ENCODE measurements at regions not wholly inside any gene's neighbourhood (a gene's known extent, or its start where the extent isn't known, plus 50 kb on each side); places are given as distances from the start of the nearest gene placed in this dataset.
"Not testable (repeated sequence)": the region's sequence is repeated elsewhere in the genome, so short reads cannot be mapped to it uniquely, and the experiment has no call there.

DNA sequence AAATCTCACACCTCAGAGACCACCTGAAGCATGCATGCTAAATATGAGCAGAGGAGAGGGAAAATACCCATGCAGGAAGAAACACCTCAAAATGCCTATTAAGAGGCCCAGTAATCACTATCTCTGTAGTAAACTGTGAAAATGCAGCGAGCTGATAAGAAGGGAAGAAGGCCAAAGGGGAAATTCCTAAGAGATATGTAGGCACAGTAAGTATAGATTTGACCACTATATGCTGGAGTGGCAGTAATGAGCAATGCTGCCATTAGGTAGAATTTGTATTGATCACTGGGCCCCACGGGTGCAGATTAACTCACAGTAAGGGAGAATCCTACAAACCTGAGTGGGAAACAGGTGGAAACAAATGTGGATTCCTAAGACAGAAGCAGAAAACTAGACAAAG lies 1813.1 kb upstream of the RAG2 start:
- ATAC-seq (no peak), DNase-seq (ENCODE audit: missing footprints) (no peak)
- intact Hi-C loops (cut with DNase I): no loop called here

DNA sequence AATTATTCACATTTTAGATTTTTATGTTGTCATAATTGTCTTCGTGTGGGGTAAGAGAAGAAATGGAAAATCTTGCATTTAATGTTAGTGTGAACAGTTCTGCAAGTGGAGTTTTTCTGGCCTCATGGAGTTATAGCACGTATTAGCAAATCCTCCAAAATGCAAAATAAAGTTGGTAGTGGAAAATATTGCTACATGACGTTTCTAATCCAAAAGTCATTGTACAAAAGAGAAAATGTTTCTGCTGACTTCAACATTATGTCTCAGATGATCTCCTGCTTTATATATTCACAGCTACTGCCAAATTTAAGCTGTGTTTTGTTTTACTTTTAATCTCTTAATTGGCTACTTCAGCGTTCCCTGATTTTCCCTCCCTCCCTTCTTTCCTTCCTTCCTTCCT lies 1804.0 kb upstream of the RAG2 start:
- no peak for ATAC-seq
- DNase-seq (ENCODE audit: missing footprints): no peak
- intact Hi-C loops (cut with DNase I): no loop called here

DNA sequence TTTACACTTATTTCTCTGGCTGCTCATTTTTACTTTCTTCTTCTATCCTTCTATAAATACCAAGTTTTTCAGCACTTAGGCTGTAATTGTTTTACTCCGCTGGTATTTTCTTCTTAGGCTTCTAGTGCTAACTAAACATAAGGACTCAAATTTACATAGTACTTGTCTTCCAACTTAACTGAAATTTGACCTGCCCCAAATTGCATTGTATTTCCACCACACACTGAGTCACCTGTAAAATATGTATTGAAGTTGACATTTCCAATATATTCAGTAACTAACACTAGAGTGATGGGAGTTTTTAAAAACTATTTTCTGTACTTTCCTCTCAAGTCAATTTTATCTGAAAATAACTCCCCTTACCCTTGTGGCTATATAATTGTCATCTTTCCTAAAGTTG lies 1794.1 kb upstream of the RAG2 start:
- ATAC-seq (no peak), DNase-seq (ENCODE audit: missing footprints) (no peak)
- intact Hi-C loops (cut with DNase I): no loop called here

DNA sequence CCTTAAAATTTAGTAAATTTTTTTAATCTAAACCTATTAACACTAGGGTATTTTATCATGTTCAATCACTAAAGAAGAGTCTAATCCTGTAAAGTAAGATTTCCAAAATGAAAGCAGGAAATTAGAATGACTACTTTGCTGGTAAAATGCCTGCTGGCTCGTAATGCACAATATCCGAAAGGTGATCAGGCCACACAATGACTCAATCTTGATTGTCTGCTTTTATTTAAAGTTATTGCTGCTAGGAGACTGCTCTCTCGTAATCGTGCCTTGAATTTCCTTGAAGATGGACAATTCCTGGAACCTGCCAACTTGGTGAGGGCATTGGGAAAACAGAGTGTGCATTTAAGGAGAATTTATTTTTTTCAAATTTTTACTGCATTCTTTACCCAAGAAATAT lies 1786.5 kb upstream of the RAG2 start:
- DNase-seq (ENCODE audit: missing footprints): no peak
- no peak for ATAC-seq

DNA sequence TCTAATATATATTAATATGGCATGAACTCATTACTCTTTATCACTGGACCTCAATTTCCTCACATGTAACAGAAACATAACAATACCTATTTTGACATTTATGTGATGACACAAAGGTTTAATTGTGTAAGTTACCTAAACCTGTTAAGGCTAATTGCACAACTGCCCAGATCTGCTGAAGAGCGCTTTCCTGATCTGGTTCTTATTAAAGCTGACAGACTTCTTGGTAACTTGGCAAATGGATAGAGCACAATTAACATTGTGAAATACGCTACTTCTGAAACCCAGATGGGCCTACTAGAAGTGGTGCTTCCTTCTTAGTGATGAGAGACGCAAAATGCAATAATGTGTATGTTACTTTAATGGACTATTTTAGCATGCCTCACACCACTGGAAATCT lies 1767.2 kb upstream of the RAG2 start:
- intact Hi-C loops (cut with DNase I): no loop called here
- ATAC-seq (no peak), DNase-seq (ENCODE audit: missing footprints) (no peak)

More for the DNA sequence above, 1786.5 kb upstream of the RAG2 start:
- intact Hi-C loops (cut with DNase I): no loop called here

DNA sequence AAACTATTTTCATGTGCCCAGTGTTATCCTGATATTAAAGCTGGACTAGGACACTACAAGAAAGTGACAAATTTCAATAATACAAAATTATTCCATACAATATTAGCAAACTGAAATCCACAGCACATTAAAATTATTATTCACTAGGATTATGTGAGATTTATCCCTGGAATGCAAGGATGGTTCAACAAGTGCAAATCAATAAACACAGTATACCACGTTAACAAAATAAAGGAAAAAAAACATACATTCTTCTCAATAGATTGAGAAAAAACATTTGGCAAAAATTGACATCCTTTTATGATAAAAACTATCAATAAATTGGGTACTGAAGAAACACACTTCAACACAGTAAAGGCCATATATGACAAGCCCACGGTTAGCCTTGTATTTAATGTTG lies 1758.2 kb upstream of the RAG2 start:
- no peak for ATAC-seq
- intact Hi-C loops (cut with DNase I): no loop called here
- DNase-seq (ENCODE audit: missing footprints): no peak

DNA sequence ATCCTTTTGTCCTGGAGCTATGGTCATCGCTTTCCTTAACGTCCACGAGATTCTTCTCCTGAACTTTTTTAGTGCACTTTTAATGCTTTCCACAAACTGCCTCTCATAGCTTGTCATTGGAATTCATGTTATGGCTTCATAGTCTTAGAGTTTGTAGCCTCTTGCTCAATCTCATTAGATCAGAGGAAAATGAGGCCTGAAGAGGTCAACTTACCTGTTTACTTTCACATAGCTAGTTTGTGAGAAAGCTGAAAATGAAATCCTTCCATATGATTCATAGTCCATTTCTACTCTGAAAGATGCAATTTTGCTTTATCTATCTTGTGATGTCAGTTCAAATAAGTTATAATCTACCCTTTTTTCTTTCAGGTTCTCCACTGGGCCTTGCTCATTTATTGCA lies 1747.2 kb upstream of the RAG2 start:
- no peak for ATAC-seq
- no peak for DNase-seq (ENCODE audit: missing footprints)
- intact Hi-C loops (cut with DNase I): no loop called here

DNA sequence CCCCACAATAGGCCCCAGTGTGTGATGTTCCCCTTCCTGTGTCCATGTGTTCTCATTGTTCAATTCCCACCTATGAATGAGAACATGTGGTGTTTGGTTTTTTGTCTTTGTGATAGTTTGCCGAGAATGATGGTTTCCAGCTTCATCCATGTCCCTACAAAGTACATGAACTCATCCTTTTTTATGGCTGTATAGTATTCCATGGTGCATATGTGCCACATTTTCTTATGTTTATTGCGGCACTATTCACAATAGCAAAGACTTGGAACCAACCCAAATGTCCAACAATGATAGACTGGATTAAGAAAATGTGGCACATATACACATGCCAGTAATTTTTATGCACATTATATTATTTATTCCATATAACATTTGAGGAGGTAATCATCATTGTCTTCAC lies 1743.6 kb upstream of the RAG2 start:
- DNase-seq (ENCODE audit: missing footprints); ATAC-seq; intact Hi-C loops (cut with DNase I): not testable (repeated sequence)

DNA sequence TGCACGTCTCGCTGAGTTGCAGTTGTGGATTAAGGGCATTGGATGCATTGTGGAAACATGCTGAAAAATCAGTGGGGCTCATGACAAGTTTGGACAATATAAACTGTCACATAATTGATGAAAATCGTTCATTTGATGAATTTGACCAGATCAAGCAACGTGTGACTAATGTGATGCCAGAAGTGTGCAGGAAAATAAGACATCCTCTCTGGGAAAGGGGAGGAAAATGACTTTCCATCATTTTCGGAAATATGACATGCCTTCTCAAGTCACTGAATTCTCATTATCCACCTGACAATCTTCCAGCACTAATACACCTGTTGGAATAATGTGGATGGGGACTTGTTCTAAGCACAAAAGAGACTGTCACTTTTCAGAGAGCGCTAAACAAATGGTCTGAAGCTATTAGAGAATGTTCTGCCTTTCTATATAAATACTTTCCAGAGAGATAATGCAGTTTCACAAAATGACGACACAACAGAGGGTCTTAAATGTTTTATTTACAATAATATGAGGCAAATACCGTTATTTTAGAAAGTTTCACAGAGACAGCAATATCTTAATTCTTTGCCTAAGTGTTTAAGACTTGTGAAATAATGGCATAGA lies 1741.9 kb upstream of the RAG2 start:
- ATAC-seq (no peak), DNase-seq (ENCODE audit: missing footprints) (no peak)
- intact Hi-C loops (cut with DNase I): no loop called here

DNA sequence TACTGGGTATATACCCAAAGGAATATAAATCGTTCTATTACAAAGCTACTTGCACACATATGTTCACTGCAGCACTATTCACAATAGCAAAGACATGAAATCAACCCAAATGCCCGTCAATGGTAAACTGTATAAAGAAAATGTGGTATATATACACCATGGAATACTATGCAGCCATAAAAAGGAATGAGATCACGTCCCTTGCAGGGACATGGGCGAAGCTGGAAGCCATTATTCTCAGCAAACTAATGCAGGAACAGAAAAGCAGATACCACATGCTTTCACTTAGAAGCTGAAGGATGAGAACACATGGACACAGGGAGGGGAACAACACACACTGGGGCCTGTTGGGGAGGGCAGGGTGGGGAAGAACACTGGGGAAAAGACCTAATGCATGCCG lies 1740.0 kb upstream of the RAG2 start:
- ATAC-seq; DNase-seq (ENCODE audit: missing footprints); intact Hi-C loops (cut with DNase I): not testable (repeated sequence)

DNA sequence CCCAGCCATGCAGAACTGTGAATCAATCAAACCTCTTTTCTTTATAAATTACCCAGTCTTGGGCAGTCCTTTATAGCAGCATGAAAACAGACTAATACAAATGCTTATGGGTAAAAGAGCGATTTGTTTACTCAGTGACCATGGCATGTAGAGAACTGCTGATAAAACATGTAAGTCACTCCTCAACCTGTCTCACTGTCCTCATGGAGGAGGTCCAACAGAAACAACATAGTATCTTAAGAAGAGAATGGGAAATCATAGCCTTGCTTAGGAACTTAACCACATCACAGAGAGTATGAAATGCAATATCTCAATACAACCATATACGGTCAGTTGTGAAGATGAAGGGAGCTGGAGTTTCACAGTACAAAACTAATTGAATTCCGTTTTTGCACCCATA lies 1734.0 kb upstream of the RAG2 start:
- DNase-seq (ENCODE audit: missing footprints) (no peak), ATAC-seq (no peak)
- intact Hi-C loops (cut with DNase I): no loop called here

DNA sequence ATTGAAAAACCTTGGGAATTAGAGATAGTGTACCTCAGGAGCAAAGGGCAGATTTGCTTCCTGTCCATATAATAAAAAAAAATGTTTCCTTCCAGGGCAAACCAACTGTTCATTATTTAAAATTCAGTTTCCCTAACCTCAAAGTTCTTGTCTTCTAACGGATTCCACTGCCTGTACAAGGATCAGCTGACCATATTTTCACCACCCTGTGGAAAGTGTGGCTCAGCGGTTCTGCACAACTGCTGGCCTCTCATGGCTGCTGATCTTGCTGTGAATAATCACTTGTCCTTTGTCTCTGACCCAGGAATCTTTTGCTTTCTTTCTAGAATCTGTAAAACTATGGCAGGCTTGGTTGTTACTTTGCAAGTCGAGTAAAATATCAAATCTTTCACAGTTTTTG lies 1732.5 kb upstream of the RAG2 start:
- intact Hi-C loops (cut with DNase I): no loop called here
- no peak for DNase-seq (ENCODE audit: missing footprints)
- ATAC-seq: no peak

DNA sequence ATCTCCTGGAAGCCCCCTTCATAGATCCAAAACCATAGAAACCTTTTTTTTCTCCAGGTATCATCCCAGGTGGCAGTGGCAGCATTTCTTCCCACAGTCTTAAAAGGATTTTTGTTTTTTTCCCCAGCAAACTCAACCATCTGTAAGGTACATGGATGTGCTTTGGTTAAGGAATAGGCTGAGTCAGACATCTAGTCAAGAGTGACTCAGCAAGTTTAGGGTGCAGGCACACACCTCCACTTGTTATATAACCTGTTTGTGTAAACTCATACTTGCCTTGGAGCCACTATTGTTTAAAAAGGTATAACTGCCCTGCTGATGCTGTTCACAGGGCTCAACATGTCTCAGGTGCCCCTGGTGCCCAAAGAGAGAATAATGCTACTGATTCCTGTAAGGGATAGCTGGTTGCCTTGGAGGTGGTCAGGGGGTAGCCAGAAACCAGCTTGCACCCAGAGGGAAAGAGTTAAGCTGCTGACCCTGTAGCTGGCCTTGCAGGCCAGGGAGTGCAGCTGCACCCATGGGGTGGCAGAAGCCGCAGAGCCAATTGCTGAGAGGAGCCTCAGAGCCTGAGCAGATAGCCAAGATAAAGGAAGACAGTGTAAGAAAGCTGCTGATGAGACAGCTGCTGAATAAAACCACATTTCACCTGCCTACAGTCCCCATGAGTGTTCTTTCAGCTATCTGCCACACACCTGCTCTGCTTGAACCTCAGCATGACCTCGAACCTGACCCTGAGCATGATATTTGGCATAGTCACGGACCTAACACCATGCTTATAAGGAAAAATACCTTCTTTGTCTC lies 1726.1 kb upstream of the RAG2 start:
- DNase-seq (ENCODE audit: missing footprints) (no peak), ATAC-seq (no peak)
- intact Hi-C loops (cut with DNase I): no loop called here

DNA sequence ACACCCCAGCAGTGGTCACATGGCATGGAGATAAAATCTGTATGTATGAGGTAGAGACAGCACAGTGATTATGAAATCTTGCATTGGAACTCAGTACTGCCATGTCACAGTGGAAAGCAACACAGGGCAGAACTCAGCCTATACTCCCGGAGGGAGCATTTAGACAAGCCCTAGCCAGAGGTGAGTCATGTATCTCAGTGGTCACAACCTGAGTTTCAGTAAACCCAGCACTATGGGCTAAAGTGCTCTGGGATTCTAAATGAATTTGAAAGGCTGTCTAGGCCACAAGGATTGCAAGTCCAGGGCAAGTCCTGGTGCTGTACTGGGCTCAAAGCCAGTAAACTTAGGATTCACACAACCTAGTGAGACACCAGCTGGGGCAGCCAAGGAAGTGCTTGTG lies 1717.1 kb upstream of the RAG2 start:
- DNase-seq (ENCODE audit: missing footprints) (no peak), ATAC-seq (no peak)
- intact Hi-C loops (cut with DNase I): no loop called here

DNA sequence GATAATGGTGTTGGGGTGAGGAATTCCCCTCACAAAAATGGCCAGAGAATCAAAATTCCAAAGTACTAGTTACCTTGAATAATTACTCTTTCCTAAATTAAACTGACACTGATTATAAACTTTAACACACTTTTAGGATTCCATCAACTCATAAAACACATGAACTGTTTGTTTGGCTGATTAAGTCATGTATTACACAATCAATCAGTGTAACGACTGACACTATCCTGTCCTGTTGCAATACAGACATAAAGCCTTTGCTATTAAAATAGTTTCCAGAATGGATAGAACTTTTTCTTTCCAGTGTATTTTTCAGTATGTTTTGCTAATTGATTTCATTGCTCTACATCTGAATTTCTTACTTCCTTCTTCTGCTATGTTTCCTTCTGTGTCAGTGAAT lies 1709.4 kb upstream of the RAG2 start:
- intact Hi-C loops (cut with DNase I): no loop called here
- ATAC-seq: no peak
- DNase-seq (ENCODE audit: missing footprints): no peak

DNA sequence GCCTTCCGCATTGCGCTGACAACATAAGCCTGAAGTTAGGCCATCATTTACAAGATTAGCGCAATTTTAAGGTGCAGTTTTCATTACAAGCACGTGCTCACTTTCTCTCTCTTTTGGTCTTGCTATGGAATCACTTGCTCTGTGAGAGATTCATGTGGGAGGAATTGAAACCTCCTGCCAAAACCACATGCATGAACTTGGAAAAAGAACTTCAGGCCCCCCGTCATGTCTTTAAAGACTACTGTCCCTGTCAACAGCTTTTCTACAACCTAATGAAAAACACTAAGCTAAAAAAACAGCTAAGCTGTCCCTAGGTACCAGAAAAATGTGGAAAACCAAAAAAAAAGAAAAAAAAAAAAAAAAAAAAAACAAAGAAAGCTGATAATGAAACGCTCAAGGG lies 1707.6 kb upstream of the RAG2 start:
- intact Hi-C loops (cut with DNase I): no loop called here
- ATAC-seq (peak; percentile 50), DNase-seq (ENCODE audit: missing footprints) (no peak)

DNA sequence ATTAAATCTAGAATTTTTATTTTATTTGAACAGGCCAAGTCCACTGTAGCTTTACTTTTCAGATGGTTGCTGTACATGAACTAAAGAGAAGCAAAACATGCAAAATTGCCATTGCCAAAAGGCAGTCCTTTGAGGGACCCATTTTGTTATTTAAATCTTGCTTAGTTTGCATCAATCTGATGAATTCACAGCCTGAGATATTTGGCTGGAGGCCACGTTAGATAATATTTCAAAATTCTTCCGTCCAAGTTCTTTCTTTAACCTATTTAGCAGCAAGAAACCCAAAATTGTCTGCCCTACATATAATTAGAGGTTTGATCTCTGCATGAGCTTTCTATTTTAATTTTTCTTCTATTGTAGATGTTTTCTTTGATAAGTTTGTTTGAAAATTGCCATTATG lies 1706.9 kb upstream of the RAG2 start:
- DNase-seq (ENCODE audit: missing footprints) (no peak), ATAC-seq (no peak)
- intact Hi-C loops (cut with DNase I): no loop called here

DNA sequence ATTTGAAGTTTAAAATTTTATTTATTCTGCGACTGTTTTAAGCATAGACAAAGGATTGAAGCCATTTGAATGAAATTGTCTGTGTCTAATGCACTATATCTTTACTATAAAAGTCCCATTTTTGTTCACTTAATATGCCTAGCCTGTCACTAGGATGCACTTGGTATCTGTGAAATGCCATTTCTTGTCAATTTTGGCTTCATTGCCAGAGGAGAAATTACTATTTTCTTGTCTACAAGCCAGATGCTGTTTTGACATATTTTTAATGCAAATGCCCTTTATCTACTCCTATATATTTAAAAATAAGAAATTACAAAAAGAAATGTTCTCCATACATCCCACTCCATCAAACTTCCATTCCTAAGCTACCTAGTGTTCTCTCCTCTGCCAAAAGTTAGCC lies 1704.5 kb upstream of the RAG2 start:
- DNase-seq (ENCODE audit: missing footprints) (no peak), ATAC-seq (no peak)
- intact Hi-C loops (cut with DNase I): no loop called here

DNA sequence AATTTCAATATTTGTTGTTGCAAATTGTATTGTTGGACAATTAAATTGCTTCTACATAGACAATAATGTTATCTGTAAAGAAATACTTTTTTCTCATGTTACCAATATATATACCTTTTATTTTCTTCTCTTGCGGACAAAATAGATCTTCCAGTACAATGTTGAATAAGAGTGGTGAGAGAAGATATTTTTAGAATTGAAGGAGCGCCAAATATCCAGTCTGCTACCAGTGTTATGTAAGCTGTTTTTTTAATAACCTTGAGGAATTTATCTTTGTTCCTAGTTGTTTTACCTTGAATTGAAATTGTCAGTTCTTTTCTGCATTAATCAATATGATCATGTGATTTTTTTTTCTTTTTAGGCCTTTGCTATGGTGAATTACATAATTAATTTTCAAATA lies 1702.5 kb upstream of the RAG2 start:
- ATAC-seq (no peak), DNase-seq (ENCODE audit: missing footprints) (no peak)
- intact Hi-C loops (cut with DNase I): no loop called here

DNA sequence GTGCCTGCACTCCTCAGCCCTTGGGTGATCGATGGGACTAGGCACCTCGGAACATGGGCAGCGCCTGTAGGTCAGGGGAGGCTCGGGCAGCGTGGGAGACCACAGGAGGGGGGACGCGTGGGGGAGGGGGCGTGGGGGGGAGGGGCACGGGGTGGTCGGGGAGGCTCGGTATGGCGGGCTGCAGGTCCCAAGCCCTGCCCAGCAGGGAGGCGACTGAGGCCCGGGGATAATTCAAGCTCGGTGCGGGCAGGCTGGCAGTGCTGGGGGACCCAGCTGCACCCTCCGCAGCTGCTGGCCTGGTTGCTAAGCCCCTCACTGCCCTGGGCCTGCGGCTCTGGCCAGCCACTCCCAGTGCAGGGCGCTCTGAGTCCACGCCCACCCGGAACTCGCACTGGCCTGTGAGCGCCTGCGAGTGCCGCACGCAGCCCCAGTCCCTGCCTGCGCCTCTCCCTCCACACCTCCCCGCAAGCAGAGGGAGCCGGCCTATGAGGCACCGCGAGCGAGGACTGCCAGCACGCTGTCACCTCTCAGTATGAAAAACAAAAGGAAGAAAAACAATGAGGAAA lies 1698.3 kb upstream of the RAG2 start:
- no peak for ATAC-seq

DNA sequence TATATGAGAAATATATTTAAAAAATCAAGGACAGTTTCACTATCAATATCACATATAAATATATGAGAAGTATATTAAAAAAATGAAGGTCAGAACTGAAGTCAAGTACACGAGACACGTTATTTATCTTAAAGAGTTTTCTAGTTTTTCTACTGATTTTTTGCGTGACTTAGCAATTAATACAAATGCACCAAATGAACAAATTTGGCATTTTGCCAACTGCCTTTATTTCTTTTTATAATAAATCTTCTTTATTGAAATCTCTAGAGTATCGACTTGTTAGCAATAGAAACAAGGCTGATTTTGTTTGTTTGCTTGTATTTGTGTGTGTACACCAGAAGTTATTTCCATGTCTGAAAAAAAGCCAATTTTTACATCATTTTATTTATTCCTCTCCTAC lies 1684.7 kb upstream of the RAG2 start:
- DNase-seq (ENCODE audit: missing footprints) (no peak), ATAC-seq (no peak)
- intact Hi-C loops (cut with DNase I): no loop called here

More for the DNA sequence above, 1698.3 kb upstream of the RAG2 start:
- intact Hi-C loops (cut with DNase I): no loop called here
- DNase-seq (ENCODE audit: missing footprints): peak; percentile 22

Data from Right ventricle myocardium inferior (tissue), 1 donor.